Epithelial cell of proximal tubule (primary cell): ENCODE measurements at regions not wholly inside any gene's neighbourhood (a gene's known extent, or its start where the extent isn't known, plus 50 kb on each side); places are given as distances from the start of the nearest gene placed in this dataset.

Experiments used
- DNase-seq: peaks from one replicate; pipeline ENCODE4 v3.0.0-alpha.2; 2011; ENCODE audit warnings: low read depth
- H3K4me3 ChIP-seq: 2 replicates; pipeline ENCODE4 v1.5.1; 2011; ENCODE audit warnings: low read depth, mild to moderate bottlenecking, low read length
- CTCF ChIP-seq: conservative IDR thresholded peaks from 2 replicates; pipeline ENCODE4 v1.5.1; 2012; ENCODE audit warnings: low read depth, mild to moderate bottlenecking, low read length

GRCh38 chr3:162302983-162303624 lies 806.5 kb downstream of the OTOL1 start:
- DNase-seq, result no peak
- H3K4me3 ChIP-seq, result no peak overlapping the region
- TF ChIP-seq CTCF, result no peak

GRCh38 chr3:162317046-162317445 lies 820.4 kb downstream of the OTOL1 start:
- no peak overlapping the region for H3K4me3 ChIP-seq

GRCh38 chr3:162328649-162329048 lies 832.0 kb downstream of the OTOL1 start:
- no peak for TF ChIP-seq CTCF
- no peak for DNase-seq
- H3K4me3 ChIP-seq, result no peak overlapping the region

More at GRCh38 chr3:162317046-162317445, 820.4 kb downstream of the OTOL1 start:
- no peak for TF ChIP-seq CTCF
- DNase-seq, result no peak

GRCh38 chr3:162329514-162329913 lies 832.9 kb downstream of the OTOL1 start:
- TF ChIP-seq CTCF, result no peak
- no peak overlapping the region for H3K4me3 ChIP-seq
- DNase-seq, result no peak

- no peak for TF ChIP-seq CTCF
- no peak overlapping the region for H3K4me3 ChIP-seq
- no peak for DNase-seq
Measured at GRCh38 chr3:162332344-162332743, 835.7 kb downstream of the OTOL1 start.

GRCh38 chr3:162334537-162334936 lies 837.9 kb downstream of the OTOL1 start:
- DNase-seq, result no peak
- TF ChIP-seq CTCF, result no peak
- no peak overlapping the region for H3K4me3 ChIP-seq

- H3K4me3 ChIP-seq, result no peak overlapping the region
- no peak for DNase-seq
- TF ChIP-seq CTCF, result no peak
Measured at GRCh38 chr3:162337630-162338029, 841.0 kb downstream of the OTOL1 start.
